ENCODE measurements at regions not wholly inside any gene's neighbourhood (a gene's known extent, or its start where the extent isn't known, plus 50 kb on each side); places are given as distances from the start of the nearest gene placed in this dataset.

GRCh38 chr2:56630286-56630685, 446.5 kb downstream of the CCDC85A start:
- Mint-ChIP-seq H3K4me3 (no peak overlapping the region), H3K27ac (no peak overlapping the region), H3K36me3 (ENCODE audit: low read depth) (no peaks in the 10 kb centered on the region), H3K4me1 (ENCODE audit: low read depth) (no peaks in the 10 kb centered on the region), H3K27me3 (no peaks in the 10 kb centered on the region), H3K9me3 (peaks cover 4% of the 10 kb centered on the region)
- ATAC-seq (no peak), DNase-seq (no peak)
- no peak for TF ChIP-seq CTCF (IDR thresholded peaks at IDR 0.05)
- intact Hi-C loops (cut with micrococcal nuclease): no loop called here
- CTCF ChIA-PET: no interaction called here
- POLR2A ChIA-PET: no interaction called here

- no peak for TF ChIP-seq CTCF (IDR thresholded peaks at IDR 0.05)
Observed at GRCh38 chr2:56647997-56648396, 464.2 kb downstream of the CCDC85A start.

GRCh38 chr2:56648802-56649201, 465.0 kb downstream of the CCDC85A start:
- Mint-ChIP-seq H3K27me3 (no peaks in the 10 kb centered on the region), H3K36me3 (ENCODE audit: low read depth) (no peaks in the 10 kb centered on the region), H3K4me3 (no peak overlapping the region), H3K27ac (no peak overlapping the region), H3K9me3 (no peaks in the 10 kb centered on the region), H3K4me1 (ENCODE audit: low read depth) (no peaks in the 10 kb centered on the region)
- ChIA-PET CTCF (no interaction called here), POLR2A (interaction anchor here (0.7 kb wide), 1 partner anchor 287 kb away, joined by 3 read pairs; no protein-coding TSS in a partner anchor)
- no peak for TF ChIP-seq CTCF (IDR thresholded peaks at IDR 0.05)
- ATAC-seq: no peak
- intact Hi-C loops (cut with micrococcal nuclease): no loop called here
- DNase-seq: no peak

More at GRCh38 chr2:56647997-56648396, 464.2 kb downstream of the CCDC85A start:
- no peaks in the 10 kb centered on the region for H3K4me1 Mint-ChIP-seq (ENCODE audit: low read depth)
- ChIA-PET CTCF (no interaction called here), POLR2A (no interaction called here)
- intact Hi-C loops (cut with micrococcal nuclease): no loop called here
- H3K27ac Mint-ChIP-seq: no peak overlapping the region
- peaks cover 2% of the 10 kb centered on the region for H3K9me3 Mint-ChIP-seq
- H3K36me3 Mint-ChIP-seq (ENCODE audit: low read depth): no peaks in the 10 kb centered on the region
- no peak overlapping the region for H3K4me3 Mint-ChIP-seq
- ATAC-seq (no peak), DNase-seq (no peak)
- no peaks in the 10 kb centered on the region for H3K27me3 Mint-ChIP-seq

GRCh38 chr2:56654936-56655335, 471.1 kb downstream of the CCDC85A start:
- Mint-ChIP-seq H3K9me3 (peaks cover 6% of the 10 kb centered on the region), H3K27ac (no peak overlapping the region), H3K36me3 (ENCODE audit: low read depth) (no peaks in the 10 kb centered on the region), H3K27me3 (no peaks in the 10 kb centered on the region), H3K4me1 (ENCODE audit: low read depth) (no peaks in the 10 kb centered on the region), H3K4me3 (no peak overlapping the region)
- ChIA-PET CTCF (no interaction called here), POLR2A (no interaction called here)
- intact Hi-C loops (cut with micrococcal nuclease): no loop called here
- DNase-seq (no peak), ATAC-seq (no peak)
- no peak for TF ChIP-seq CTCF (IDR thresholded peaks at IDR 0.05)

- H3K9me3 Mint-ChIP-seq: peaks cover 6% of the 10 kb centered on the region
- no peak overlapping the region for H3K27ac Mint-ChIP-seq
- DNase-seq: no peak
- ChIA-PET POLR2A (no interaction called here), CTCF (no interaction called here)
- H3K36me3 Mint-ChIP-seq (ENCODE audit: low read depth): no peaks in the 10 kb centered on the region
- intact Hi-C loops (cut with micrococcal nuclease): no loop called here
- no peak for ATAC-seq
- TF ChIP-seq CTCF (IDR thresholded peaks at IDR 0.05): no peak
- no peaks in the 10 kb centered on the region for H3K27me3 Mint-ChIP-seq
- no peaks in the 10 kb centered on the region for H3K4me1 Mint-ChIP-seq (ENCODE audit: low read depth)
- no peak overlapping the region for H3K4me3 Mint-ChIP-seq
Observed at GRCh38 chr2:56656826-56657225, 473.0 kb downstream of the CCDC85A start.

Measured in activated CD8-positive, alpha-beta T cell treated with anti-CD3 and anti-CD28 coated beads for 36 hours (primary cell).